GM18858 (cell line): ENCODE measurements at regions not wholly inside any gene's neighbourhood (a gene's known extent, or its start where the extent isn't known, plus 50 kb on each side); places are given as distances from the start of the nearest gene placed in this dataset.

Source experiments
- ATAC-seq: cut with Tn5 transposase; IDR thresholded peaks from one replicate; pipeline ENCODE4 v1.9.1; 2021; ENCODE audit not compliant: unreplicated experiment

DNA sequence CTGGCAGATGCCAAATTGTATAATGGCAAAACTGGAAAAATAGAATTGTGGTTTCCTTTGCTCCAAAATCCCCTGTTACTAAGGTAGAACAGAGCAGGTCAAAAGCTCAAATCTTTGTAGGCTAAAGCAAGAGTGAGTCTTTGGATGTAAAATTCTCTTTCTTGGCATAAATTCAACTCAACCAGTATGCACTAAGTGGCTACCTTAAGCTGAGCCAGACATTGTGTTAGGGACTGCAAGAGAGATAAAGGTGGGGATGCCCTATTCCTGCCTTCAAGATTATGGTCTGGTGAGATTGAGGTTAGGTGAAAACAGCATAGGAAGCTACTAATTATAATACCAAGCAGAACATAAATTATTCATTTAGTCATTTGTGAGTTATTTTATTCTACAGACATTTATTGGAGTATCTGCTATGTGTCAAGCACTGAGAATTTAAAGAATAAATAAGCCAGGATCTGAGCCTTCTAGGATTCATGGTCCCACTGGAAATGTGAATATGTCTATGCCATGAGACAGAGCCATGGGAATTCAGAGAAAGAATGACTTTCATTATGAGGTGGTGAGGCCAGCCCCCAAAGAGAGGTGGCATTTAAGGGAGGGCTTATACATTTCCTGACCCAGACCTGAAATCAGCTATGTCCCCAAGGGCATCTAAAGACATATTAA is 198.0 kb upstream of the NCKAP5 start:
- ATAC-seq = no peak

DNA sequence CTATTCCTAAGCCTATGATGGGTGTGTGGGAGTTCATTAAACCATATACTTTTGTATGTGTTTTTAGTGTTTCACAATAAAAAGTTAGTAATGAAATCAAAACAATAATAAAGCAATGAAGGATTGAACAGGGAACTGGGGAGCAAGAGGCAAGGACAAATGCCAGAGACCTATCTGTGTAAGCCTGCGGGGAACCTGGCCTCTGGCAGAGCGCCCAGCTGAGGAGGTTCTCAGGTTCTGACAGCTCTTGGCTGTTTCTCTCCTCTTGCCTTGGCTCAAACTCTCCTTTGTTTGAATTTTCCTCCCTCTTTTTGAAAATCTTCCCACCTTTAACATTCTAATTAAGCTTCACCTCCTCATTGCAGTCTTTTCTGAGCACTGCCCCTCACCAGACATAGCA is 200.0 kb upstream of the NCKAP5 start:
- no peak for ATAC-seq

DNA sequence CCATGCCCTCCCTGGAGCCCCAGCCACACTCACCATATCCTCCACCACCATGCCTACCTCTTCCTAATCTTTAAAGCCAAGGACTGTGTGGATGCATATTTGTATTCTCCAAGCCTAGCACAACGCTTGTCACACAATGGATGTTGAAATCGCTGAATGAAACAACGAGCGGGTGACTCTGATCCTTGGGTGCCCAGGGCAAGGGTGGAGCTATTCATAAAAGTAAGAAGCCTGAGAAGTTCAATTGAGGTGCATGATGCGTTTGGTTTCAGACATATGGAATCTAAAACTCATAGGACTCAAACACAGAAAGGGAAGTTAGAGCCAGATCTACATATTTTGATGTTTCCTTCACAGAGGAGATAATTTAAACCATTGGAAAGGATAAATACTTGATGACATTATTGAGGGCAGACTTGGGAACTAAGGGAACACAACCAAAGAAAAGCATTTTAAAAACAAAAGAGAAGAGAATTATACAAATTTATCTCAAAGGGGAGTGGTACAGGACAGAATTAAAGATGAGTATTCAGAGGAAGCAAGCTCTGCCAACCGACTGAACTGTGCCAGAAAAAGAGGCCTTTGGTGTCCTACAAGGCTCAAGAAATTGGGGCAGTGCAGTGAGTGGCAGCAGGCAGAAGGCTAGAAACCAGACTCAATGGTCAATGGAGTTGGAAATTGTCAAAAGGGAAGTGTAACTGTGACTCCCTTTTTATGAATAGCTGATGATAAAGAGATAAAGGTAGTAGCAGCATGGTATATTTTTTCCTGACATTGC is 200.6 kb upstream of the NCKAP5 start:
- no peak for ATAC-seq

GRCh38 chr2:133773854-133774653 is 205.8 kb upstream of the NCKAP5 start:
- ATAC-seq = no peak

- no peak for ATAC-seq
Observed at GRCh38 chr2:133774654-133775015, 206.4 kb upstream of the NCKAP5 start.

GRCh38 chr2:133776936-133777573 is 208.8 kb upstream of the NCKAP5 start:
- no peak for ATAC-seq

DNA sequence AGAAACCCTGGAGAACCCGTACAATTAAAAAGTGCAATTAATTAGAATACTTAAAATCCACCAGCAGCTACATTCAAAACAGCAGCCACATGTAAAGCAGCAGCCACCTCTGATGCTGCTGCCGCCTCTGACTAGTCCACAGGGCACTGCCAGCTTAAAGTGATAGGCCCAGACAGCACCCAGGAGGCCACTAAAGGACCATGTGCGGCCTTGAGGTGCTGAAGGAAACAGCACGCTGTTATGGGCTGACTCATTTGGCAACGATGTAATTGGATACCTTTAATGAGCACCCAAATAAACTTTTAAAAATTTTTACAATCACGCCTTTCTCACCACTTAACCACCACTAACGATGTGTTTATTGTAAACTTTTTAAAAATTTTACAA is 209.3 kb upstream of the NCKAP5 start:
- ATAC-seq = no peak

GRCh38 chr2:133780099-133780996 is 212.1 kb upstream of the NCKAP5 start:
- ATAC-seq = peak; percentile 65

DNA sequence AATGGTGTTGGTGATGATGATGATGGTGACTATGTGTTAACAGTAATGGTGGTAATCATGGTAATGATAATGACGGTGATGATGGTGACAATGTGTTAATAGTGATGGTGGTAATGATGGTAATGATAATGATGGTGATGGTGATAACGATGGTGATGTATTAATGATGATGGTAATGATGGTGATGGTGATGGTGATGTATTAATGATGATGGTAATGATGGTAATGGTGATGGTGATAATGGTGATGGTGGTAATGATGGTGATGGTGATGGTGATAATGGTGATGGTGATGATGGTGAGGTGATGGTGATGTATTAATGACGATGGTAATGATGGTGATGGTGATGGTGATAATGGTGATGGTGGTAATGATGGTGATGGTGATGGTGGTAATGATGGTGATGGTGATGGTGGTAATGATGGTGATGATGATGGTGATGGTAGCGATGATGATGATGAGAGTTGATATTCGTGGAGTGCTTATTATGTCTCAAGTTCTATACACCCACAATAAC is 212.8 kb upstream of the NCKAP5 start:
- no peak for ATAC-seq

DNA sequence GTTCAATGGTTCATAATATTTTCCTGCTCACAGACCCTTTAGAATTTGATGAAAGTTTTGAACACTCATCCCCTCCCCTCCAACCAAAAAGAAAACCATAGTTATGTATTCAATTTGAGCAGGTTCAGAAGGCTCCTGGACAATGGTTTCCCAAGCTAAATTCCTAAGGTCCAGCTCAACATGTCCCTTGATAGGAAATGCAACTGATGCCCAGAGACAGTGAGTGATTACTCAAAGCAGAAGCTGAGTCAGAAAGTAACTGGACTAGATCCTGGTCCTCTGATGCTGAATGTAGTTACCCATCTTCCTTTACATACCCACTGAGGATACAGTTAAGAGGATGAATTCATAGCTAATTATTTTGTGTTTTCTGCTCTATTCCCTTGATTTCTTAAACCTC is 218.9 kb upstream of the NCKAP5 start:
- ATAC-seq = no peak

GRCh38 chr2:133787651-133788050 is 219.4 kb upstream of the NCKAP5 start:
- ATAC-seq = no peak

DNA sequence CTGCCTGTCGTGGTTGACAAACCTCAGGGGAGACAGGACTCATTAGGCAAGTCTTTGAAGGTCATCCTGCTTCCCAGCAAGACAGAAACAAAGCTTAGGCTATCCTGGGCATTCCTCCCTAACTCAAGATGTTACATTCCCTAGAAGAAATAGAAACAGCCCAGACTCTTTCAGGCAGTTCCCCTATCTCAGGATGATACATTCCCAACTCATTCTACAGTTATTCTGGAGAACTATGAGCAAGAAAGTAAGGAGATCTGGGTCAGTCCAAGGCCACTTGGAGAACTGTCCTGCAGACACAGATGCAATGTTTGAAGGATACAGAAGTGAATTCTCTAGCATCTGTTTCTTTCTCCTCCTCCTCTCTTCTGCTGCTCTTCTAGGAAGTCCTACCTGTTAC is 220.1 kb upstream of the NCKAP5 start:
- no peak for ATAC-seq

- no peak for ATAC-seq
Observed at GRCh38 chr2:133789743-133790142, 221.5 kb upstream of the NCKAP5 start.

DNA sequence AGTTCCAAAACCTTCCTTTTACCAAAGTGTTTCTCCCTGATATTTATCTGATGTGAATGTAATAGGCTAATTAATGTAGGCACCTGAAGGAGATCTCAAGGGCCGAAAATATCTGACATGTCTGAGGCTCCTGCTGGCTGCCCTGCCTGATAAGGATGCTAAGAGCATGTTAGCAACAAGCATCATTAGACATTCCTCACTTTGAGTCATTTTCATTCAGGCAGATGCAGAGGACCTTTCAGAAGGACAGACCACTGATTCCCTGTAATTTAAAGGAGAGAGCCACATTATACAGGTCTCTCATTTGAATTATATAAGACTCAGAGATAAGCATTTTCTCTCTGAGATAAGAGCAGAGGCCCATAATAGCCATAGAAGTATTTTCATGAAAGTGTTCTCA is 222.4 kb upstream of the NCKAP5 start:
- no peak for ATAC-seq

- no peak for ATAC-seq
Observed at GRCh38 chr2:133791191-133791590, 222.9 kb upstream of the NCKAP5 start.

- no peak for ATAC-seq
Observed at GRCh38 chr2:133792223-133792622, 224.0 kb upstream of the NCKAP5 start.

DNA sequence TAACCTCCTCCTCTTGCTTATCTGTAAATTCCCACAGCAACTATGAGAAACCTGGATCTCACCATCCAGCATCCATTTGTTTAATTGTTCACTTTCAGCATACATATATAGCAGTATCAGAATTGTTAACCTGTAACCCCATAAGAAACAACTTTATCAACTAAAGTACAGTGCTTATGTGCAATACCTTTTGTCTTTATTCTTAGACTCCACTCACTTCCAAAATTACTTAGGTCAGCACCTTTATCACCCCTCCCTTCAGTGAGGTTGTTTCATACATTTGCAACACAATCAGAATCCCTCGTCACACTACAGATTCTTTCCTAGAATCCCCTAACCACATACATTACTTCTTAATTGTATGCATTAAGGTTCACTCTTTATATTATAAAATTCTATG is 225.9 kb upstream of the NCKAP5 start:
- ATAC-seq = no peak

DNA sequence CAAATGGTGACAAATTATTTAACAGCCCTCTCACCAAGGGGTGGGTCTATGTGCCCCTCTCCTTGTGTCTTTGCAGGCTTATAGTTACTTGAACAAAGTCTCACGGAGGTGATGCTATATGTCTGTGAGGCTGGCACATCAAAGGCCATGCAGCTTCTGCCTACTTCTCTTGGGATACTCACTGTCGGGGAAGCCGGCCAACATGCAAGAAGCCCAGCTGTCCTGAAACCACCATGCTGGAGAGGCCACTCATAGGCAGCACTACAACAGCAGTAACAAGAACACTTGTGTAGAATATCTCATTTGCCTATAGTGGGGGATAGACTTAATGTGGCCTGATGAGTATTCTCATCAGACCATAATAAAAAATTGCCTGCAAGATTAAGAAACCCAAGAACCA is 233.7 kb upstream of the NCKAP5 start:
- no peak for ATAC-seq

- no peak for ATAC-seq
Observed at GRCh38 chr2:133802409-133803039, 234.3 kb upstream of the NCKAP5 start.

GRCh38 chr2:133806564-133806963 is 238.3 kb upstream of the NCKAP5 start:
- no peak for ATAC-seq
